ENCODE measurements at regions not wholly inside any gene's neighbourhood (a gene's known extent, or its start where the extent isn't known, plus 50 kb on each side); places are given as distances from the start of the nearest gene placed in this dataset.

- TF ChIP-seq, protein P1, sequence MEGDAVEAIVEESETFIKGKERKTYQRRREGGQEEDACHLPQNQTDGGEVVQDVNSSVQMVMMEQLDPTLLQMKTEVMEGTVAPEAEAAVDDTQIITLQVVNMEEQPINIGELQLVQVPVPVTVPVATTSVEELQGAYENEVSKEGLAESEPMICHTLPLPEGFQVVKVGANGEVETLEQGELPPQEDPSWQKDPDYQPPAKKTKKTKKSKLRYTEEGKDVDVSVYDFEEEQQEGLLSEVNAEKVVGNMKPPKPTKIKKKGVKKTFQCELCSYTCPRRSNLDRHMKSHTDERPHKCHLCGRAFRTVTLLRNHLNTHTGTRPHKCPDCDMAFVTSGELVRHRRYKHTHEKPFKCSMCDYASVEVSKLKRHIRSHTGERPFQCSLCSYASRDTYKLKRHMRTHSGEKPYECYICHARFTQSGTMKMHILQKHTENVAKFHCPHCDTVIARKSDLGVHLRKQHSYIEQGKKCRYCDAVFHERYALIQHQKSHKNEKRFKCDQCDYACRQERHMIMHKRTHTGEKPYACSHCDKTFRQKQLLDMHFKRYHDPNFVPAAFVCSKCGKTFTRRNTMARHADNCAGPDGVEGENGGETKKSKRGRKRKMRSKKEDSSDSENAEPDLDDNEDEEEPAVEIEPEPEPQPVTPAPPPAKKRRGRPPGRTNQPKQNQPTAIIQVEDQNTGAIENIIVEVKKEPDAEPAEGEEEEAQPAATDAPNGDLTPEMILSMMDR (IDR thresholded peaks at IDR 0.05) = no peak
- H3K27me3 Mint-ChIP-seq (ENCODE audit: unreplicated experiment) = no peaks in the 10 kb centered on the region
- peaks cover 12% of the 10 kb centered on the region for H3K4me1 Mint-ChIP-seq (ENCODE audit: unreplicated experiment)
- H3K9me3 Mint-ChIP-seq (ENCODE audit: unreplicated experiment) = no peaks in the 10 kb centered on the region
- no peak for DNase-seq (ENCODE audit: extremely low spot score, unreplicated experiment)
- H3K4me3 Mint-ChIP-seq (ENCODE audit: unreplicated experiment) = no peak overlapping the region
- no peaks in the 10 kb centered on the region for H3K36me3 Mint-ChIP-seq (ENCODE audit: unreplicated experiment)
- no peak overlapping the region for H3K27ac Mint-ChIP-seq (ENCODE audit: unreplicated experiment)
Measured at GRCh38 chr2:134190062-134190806, 63.6 kb upstream of the MGAT5 start.

- TF ChIP-seq, protein P1 (IDR thresholded peaks at IDR 0.05) = no peak
- Mint-ChIP-seq H3K27ac (ENCODE audit: unreplicated experiment) (no peak overlapping the region), H3K4me3 (ENCODE audit: unreplicated experiment) (no peak overlapping the region), H3K27me3 (ENCODE audit: unreplicated experiment) (no peaks in the 10 kb centered on the region), H3K36me3 (ENCODE audit: unreplicated experiment) (no peaks in the 10 kb centered on the region), H3K4me1 (ENCODE audit: unreplicated experiment) (peaks cover 12% of the 10 kb centered on the region), H3K9me3 (ENCODE audit: unreplicated experiment) (no peaks in the 10 kb centered on the region)
- no peak for DNase-seq (ENCODE audit: extremely low spot score, unreplicated experiment)
Measured at GRCh38 chr2:134190807-134191203, 63.1 kb upstream of the MGAT5 start.

- H3K27me3 Mint-ChIP-seq (ENCODE audit: unreplicated experiment) = no peaks in the 10 kb centered on the region
- H3K9me3 Mint-ChIP-seq (ENCODE audit: unreplicated experiment) = no peaks in the 10 kb centered on the region
- no peaks in the 10 kb centered on the region for H3K36me3 Mint-ChIP-seq (ENCODE audit: unreplicated experiment)
- TF ChIP-seq, protein P1 (IDR thresholded peaks at IDR 0.05) = no peak
- no peak overlapping the region for H3K27ac Mint-ChIP-seq (ENCODE audit: unreplicated experiment)
- no peak overlapping the region for H3K4me3 Mint-ChIP-seq (ENCODE audit: unreplicated experiment)
- no peak for DNase-seq (ENCODE audit: extremely low spot score, unreplicated experiment)
- H3K4me1 Mint-ChIP-seq (ENCODE audit: unreplicated experiment) = peaks cover 12% of the 10 kb centered on the region
Measured at GRCh38 chr2:134191835-134192234, 62.0 kb upstream of the MGAT5 start.

GRCh38 chr2:134193006-134193405, 60.9 kb upstream of the MGAT5 start:
- no peak for DNase-seq (ENCODE audit: extremely low spot score, unreplicated experiment)

GRCh38 chr2:134194519-134194918, 59.4 kb upstream of the MGAT5 start:
- Mint-ChIP-seq H3K4me3 (ENCODE audit: unreplicated experiment) (no peak overlapping the region), H3K27ac (ENCODE audit: unreplicated experiment) (no peak overlapping the region), H3K27me3 (ENCODE audit: unreplicated experiment) (no peaks in the 10 kb centered on the region), H3K4me1 (ENCODE audit: unreplicated experiment) (peaks cover 16% of the 10 kb centered on the region), H3K9me3 (ENCODE audit: unreplicated experiment) (no peaks in the 10 kb centered on the region), H3K36me3 (ENCODE audit: unreplicated experiment) (no peaks in the 10 kb centered on the region)
- TF ChIP-seq, protein P1 (IDR thresholded peaks at IDR 0.05) = no peak
- no peak for DNase-seq (ENCODE audit: extremely low spot score, unreplicated experiment)

More at GRCh38 chr2:134193006-134193405, 60.9 kb upstream of the MGAT5 start:
- Mint-ChIP-seq H3K4me3 (ENCODE audit: unreplicated experiment) (no peak overlapping the region), H3K36me3 (ENCODE audit: unreplicated experiment) (no peaks in the 10 kb centered on the region), H3K27ac (ENCODE audit: unreplicated experiment) (no peak overlapping the region), H3K4me1 (ENCODE audit: unreplicated experiment) (peaks cover 12% of the 10 kb centered on the region), H3K9me3 (ENCODE audit: unreplicated experiment) (no peaks in the 10 kb centered on the region), H3K27me3 (ENCODE audit: unreplicated experiment) (no peaks in the 10 kb centered on the region)
- TF ChIP-seq, protein P1 (IDR thresholded peaks at IDR 0.05) = no peak

All from osteocyte (in vitro differentiated cells).